ENCODE measurements at regions not wholly inside any gene's neighbourhood (a gene's known extent, or its start where the extent isn't known, plus 50 kb on each side); places are given as distances from the start of the nearest gene placed in this dataset.

- Histone ChIP-seq H3K79me2 (ENCODE audit: insufficient read depth, low read length) (no peaks in the 10 kb centered on the region), H3K4me2 (ENCODE audit: low read length) (no peak overlapping the region), H3K27ac (ENCODE audit: low read depth, low read length, poor library complexity, severe bottlenecking) (no peak overlapping the region), H3K9ac (ENCODE audit: low read length) (no peak overlapping the region), H3K9me2 (ENCODE audit: low read depth, low read length) (no peaks in the 10 kb centered on the region), H3K9me3 (ENCODE audit: low read length) (no peaks in the 10 kb centered on the region), H3F3A (ENCODE audit: insufficient read depth, low read length) (no peaks in the 10 kb centered on the region), H2AFZ (ENCODE audit: low read length) (no peak overlapping the region), H3K36me3 (ENCODE audit: insufficient read depth, low read length) (no peaks in the 10 kb centered on the region), H3K4me1 (ENCODE audit: insufficient read depth, low read length, severe bottlenecking) (no peaks in the 10 kb centered on the region), H4K20me1 (ENCODE audit: insufficient read depth, low read length) (no peaks in the 10 kb centered on the region), H3K27me3 (ENCODE audit: insufficient read depth, low read length) (peaks cover 3% of the 10 kb centered on the region; the same call in 1 of the 2 replicates), H3K4me3 (ENCODE audit: low read depth, low read length, poor library complexity, severe bottlenecking) (no peak overlapping the region)
- no peak for TF ChIP-seq CTCF (IDR thresholded peaks at IDR 0.05; ENCODE audit: low read length)
- no peak for TF ChIP-seq EZH2 (IDR thresholded peaks at IDR 0.05; ENCODE audit: borderline replicate concordance, low read length)
These were observed 124.7 kb upstream of the SASH1 start for GRCh38 chr6:148217921-148218320.

GRCh38 chr6:148218542-148219258, 123.9 kb upstream of the SASH1 start:
- Histone ChIP-seq H3K4me2 (ENCODE audit: low read length) (no peak overlapping the region), H3K27me3 (ENCODE audit: insufficient read depth, low read length) (peaks cover 3% of the 10 kb centered on the region; the same call in 1 of the 2 replicates), H2AFZ (ENCODE audit: low read length) (no peak overlapping the region), H3K4me1 (ENCODE audit: insufficient read depth, low read length, severe bottlenecking) (no peaks in the 10 kb centered on the region), H3K9ac (ENCODE audit: low read length) (no peak overlapping the region), H3K4me3 (ENCODE audit: low read depth, low read length, poor library complexity, severe bottlenecking) (no peak overlapping the region), H3F3A (ENCODE audit: insufficient read depth, low read length) (no peaks in the 10 kb centered on the region), H3K27ac (ENCODE audit: low read depth, low read length, poor library complexity, severe bottlenecking) (no peak overlapping the region), H4K20me1 (ENCODE audit: insufficient read depth, low read length) (no peaks in the 10 kb centered on the region), H3K9me3 (ENCODE audit: low read length) (no peaks in the 10 kb centered on the region), H3K9me2 (ENCODE audit: low read depth, low read length) (no peaks in the 10 kb centered on the region), H3K36me3 (ENCODE audit: insufficient read depth, low read length) (no peaks in the 10 kb centered on the region), H3K79me2 (ENCODE audit: insufficient read depth, low read length) (no peaks in the 10 kb centered on the region)
- TF ChIP-seq EZH2 (IDR thresholded peaks at IDR 0.05; ENCODE audit: borderline replicate concordance, low read length) (no peak), CTCF (IDR thresholded peaks at IDR 0.05; ENCODE audit: low read length) (no peak)

GRCh38 chr6:148221196-148221979, 121.2 kb upstream of the SASH1 start:
- H3K4me1 ChIP-seq (ENCODE audit: insufficient read depth, low read length, severe bottlenecking) = no peaks in the 10 kb centered on the region
- no peak overlapping the region for H3K4me3 ChIP-seq (ENCODE audit: low read depth, low read length, poor library complexity, severe bottlenecking)
- no peaks in the 10 kb centered on the region for H3F3A ChIP-seq (ENCODE audit: insufficient read depth, low read length)
- no peaks in the 10 kb centered on the region for H3K79me2 ChIP-seq (ENCODE audit: insufficient read depth, low read length)
- no peak overlapping the region for H3K27ac ChIP-seq (ENCODE audit: low read depth, low read length, poor library complexity, severe bottlenecking)
- H3K4me2 ChIP-seq (ENCODE audit: low read length) = no peak overlapping the region
- no peaks in the 10 kb centered on the region for H3K9me2 ChIP-seq (ENCODE audit: low read depth, low read length)
- TF ChIP-seq CTCF (IDR thresholded peaks at IDR 0.05; ENCODE audit: low read length) (no peak), EZH2 (IDR thresholded peaks at IDR 0.05; ENCODE audit: borderline replicate concordance, low read length) (no peak)
- H3K9ac ChIP-seq (ENCODE audit: low read length) = no peak overlapping the region
- H3K36me3 ChIP-seq (ENCODE audit: insufficient read depth, low read length) = no peaks in the 10 kb centered on the region
- H4K20me1 ChIP-seq (ENCODE audit: insufficient read depth, low read length) = no peaks in the 10 kb centered on the region
- no peaks in the 10 kb centered on the region for H3K9me3 ChIP-seq (ENCODE audit: low read length)
- H2AFZ ChIP-seq (ENCODE audit: low read length) = no peak overlapping the region
- H3K27me3 ChIP-seq (ENCODE audit: insufficient read depth, low read length) = peaks cover 3% of the 10 kb centered on the region; the same call in 1 of the 2 replicates

All from OCI-LY1 (cell line).